Tibial artery (tissue), 4 donors: ENCODE measurements at regions not wholly inside any gene's neighbourhood (a gene's known extent, or its start where the extent isn't known, plus 50 kb on each side); places are given as distances from the start of the nearest gene placed in this dataset.

Experiments
- DNase-seq, 2 donors: peaks; one replicate each; pipeline ENCODE4 v3.0.0-alpha.2; 2019
- H3K27ac ChIP-seq, 2 donors: fragments of 200-600 bp; sonication (generic) in 1 of 2; 1 replicate in 1 of 2; 2 replicates in 1 of 2; pipeline ENCODE4 v1.5.1; 2018 to 2019; ENCODE audit warnings: mild to moderate bottlenecking in 1 of 2
- H3K27me3 ChIP-seq, 2 donors: fragments of 200-600 bp; sonication (generic) in 1 of 2; one replicate each; pipeline versions ENCODE4 v1.5.1 to v1.6.0; 2016 to 2019
- H3K36me3 ChIP-seq, 3 donors: fragments of 200-600 bp; sonication (generic) in 2 of 3; one replicate each; pipeline ENCODE4 v1.5.1; 2016 to 2019; ENCODE audit warnings: mild to moderate bottlenecking in 2 of 3
- H3K4me1 ChIP-seq, 4 donors: fragments of 200-600 bp; sonication (generic) in 2 of 4; 1 replicate in 3 of 4; 2 replicates in 1 of 4; pipeline ENCODE4 v1.5.1; 2016 to 2019
- H3K4me3 ChIP-seq, 2 donors: fragments of 200-600 bp; sonication (generic) in 1 of 2; 1 replicate in 1 of 2; 2 replicates in 1 of 2; pipeline ENCODE4 v1.5.1; 2018 to 2019; ENCODE audit warnings: mild to moderate bottlenecking in 2 of 2
- H3K9me3 ChIP-seq, 3 donors: fragments of 200-600 bp; sonication (generic) in 1 of 3; one replicate each; pipeline ENCODE4 v1.5.1; 2016 to 2019
- intact Hi-C: fragments of 100-400 bp; cut with DNase I; formaldehyde crosslinking; loops from one replicate; pipeline ENCODE4 v1.15.0; 2023; ENCODE audit warnings: low total_unique reads
- TF ChIP-seq, protein P1 (sequence below), 2 experiments: fragments of 200-600 bp in 1 of 2; fragments of 450-650 bp in 1 of 2; IDR thresholded peaks; one replicate each; pipeline ENCODE4 v1.5.1; 2017 to 2019; ENCODE audit warnings: antibody characterized with exemption in 2 of 2, mild to moderate bottlenecking in 1 of 2, moderate library complexity in 1 of 2

DNA sequence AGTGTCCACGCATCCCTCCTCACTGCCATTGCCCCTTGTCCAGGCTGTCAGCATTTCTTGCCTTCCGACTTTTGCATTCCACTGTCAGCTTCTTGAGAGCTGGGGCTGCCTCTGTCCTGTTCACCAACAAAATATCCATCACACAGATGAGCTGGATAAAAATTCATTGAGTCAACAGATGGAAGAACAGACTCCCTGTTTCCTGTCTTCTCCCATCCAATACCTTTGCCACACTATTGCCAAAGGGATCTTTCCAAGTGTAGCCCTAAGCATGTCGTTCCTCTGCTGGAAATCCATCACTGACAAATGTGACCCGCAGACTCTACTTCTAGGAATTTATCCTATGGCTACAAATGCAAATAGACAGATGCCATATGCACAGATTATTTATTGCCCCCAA lies 78.0 kb upstream of the PJA1 start:
- intact Hi-C loops: no loop called here
- H3K4me3 ChIP-seq: no peak overlapping the region
- H3K4me1 ChIP-seq: peaks cover 0 to 7% (median 4%) of the 10 kb centered on the region in 4 donors
- H3K27me3 ChIP-seq: no peaks in the 10 kb centered on the region
- H3K27ac ChIP-seq: no peak overlapping the region
- H3K36me3 ChIP-seq: no peaks in the 10 kb centered on the region
- H3K9me3 ChIP-seq: peaks cover 0 to 3% (median 0%) of the 10 kb centered on the region in 3 donors
- TF ChIP-seq, protein P1, sequence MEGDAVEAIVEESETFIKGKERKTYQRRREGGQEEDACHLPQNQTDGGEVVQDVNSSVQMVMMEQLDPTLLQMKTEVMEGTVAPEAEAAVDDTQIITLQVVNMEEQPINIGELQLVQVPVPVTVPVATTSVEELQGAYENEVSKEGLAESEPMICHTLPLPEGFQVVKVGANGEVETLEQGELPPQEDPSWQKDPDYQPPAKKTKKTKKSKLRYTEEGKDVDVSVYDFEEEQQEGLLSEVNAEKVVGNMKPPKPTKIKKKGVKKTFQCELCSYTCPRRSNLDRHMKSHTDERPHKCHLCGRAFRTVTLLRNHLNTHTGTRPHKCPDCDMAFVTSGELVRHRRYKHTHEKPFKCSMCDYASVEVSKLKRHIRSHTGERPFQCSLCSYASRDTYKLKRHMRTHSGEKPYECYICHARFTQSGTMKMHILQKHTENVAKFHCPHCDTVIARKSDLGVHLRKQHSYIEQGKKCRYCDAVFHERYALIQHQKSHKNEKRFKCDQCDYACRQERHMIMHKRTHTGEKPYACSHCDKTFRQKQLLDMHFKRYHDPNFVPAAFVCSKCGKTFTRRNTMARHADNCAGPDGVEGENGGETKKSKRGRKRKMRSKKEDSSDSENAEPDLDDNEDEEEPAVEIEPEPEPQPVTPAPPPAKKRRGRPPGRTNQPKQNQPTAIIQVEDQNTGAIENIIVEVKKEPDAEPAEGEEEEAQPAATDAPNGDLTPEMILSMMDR (IDR thresholded peaks at IDR 0.05): no peak
- DNase-seq: no peak

DNA sequence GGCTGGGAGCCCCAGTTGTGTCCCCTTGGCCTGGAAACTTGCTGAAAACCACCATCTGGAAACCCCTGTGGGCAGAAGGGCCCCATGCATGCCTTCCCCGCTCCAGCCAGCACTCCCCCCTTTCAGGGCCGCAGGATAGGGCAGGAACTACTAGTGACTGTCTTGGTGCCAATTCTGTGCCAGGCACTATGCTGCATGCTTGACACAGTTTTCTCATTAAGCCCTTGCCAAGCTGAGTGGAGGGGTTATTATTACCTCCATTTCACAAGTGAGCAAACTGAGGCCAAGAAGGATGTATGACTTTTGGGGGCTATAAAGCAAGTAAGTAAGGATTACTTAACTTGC lies 73.6 kb upstream of the PJA1 start:
- no peak overlapping the region for H3K4me3 ChIP-seq
- no peak overlapping the region for H3K27ac ChIP-seq
- H3K9me3 ChIP-seq: peaks cover 0 to 8% (median 0%) of the 10 kb centered on the region in 3 donors
- TF ChIP-seq, protein P1 (IDR thresholded peaks at IDR 0.05): no peak
- intact Hi-C loops: no loop called here
- H3K4me1 ChIP-seq: peaks cover 0 to 11% (median 7%) of the 10 kb centered on the region in 4 donors
- DNase-seq: no peak
- no peaks in the 10 kb centered on the region for H3K27me3 ChIP-seq
- H3K36me3 ChIP-seq: no peaks in the 10 kb centered on the region

DNA sequence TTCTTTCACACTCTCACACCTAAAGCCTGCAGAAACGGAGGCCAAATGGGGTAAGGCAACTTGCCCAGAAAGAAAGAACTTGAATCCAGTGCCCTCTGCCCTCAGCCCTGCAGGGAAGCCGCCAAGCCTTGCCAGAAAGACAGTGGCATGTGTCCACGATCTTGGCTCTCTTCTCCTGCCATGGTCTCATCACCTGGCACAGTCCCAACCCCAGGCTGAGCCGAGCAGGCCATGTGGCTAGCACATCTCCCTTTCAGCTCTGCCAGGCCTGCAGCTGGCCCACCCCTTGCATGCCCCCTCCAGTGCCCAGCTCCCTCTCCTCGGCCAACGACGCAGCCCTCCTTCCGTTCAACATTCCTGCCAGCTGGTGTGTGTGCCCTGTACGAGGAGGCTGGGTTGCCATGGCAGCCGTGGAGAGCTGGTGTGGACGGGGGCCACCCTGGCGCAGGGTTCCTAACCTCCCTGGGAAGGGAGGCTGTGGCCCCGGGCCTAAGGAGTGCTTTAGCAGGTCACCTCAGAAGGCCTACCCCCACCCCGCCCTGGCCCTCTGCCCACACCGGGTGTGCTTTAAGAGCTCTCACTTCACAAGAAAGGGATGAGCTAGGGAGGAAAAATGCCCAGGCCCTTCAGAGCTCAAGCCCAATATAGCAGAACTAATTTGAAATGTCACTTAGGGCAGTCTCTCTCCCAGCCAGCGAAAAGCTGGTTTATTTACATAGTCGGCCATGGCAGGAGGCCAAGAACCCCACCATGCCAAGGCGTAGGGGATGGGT lies 73.0 kb upstream of the PJA1 start:
- DNase-seq: no peak
- intact Hi-C loops: no loop called here
- Histone ChIP-seq H3K4me1 (peaks cover 0 to 11% (median 7%) of the 10 kb centered on the region in 4 donors), H3K4me3 (no peak overlapping the region), H3K9me3 (peaks cover 0 to 8% (median 0%) of the 10 kb centered on the region in 3 donors), H3K27me3 (no peaks in the 10 kb centered on the region), H3K27ac (no peak overlapping the region), H3K36me3 (no peaks in the 10 kb centered on the region)
- TF ChIP-seq, protein P1 (IDR thresholded peaks at IDR 0.05): no peak

DNA sequence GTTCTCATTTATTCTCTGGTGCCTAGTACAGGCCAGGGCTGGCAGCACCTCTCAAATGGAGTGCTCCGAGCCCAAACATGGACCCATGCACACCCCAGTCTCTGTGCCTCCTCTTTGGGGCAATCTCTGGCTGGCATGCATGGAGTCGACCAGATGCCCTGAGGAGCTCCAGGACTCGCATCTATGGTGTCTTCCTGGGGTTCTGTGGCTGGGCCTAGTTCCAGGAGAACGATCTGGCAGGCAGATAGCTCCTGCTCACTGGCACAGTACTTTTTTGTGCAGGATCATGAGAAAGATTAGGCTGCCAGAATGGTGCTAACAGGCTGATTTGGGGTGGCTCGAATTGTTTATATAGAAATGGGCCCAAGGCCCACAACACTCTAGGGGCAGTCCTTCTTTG lies 72.0 kb upstream of the PJA1 start:
- no peak for DNase-seq
- H3K36me3 ChIP-seq: no peaks in the 10 kb centered on the region
- TF ChIP-seq, protein P1 (IDR thresholded peaks at IDR 0.05): no peak
- intact Hi-C loops: no loop called here
- H3K27ac ChIP-seq: no peak overlapping the region
- peaks cover 0 to 8% (median 0%) of the 10 kb centered on the region in 3 donors for H3K9me3 ChIP-seq
- H3K27me3 ChIP-seq: no peaks in the 10 kb centered on the region
- no peak overlapping the region for H3K4me3 ChIP-seq
- peaks cover 0 to 11% (median 7%) of the 10 kb centered on the region in 4 donors for H3K4me1 ChIP-seq

DNA sequence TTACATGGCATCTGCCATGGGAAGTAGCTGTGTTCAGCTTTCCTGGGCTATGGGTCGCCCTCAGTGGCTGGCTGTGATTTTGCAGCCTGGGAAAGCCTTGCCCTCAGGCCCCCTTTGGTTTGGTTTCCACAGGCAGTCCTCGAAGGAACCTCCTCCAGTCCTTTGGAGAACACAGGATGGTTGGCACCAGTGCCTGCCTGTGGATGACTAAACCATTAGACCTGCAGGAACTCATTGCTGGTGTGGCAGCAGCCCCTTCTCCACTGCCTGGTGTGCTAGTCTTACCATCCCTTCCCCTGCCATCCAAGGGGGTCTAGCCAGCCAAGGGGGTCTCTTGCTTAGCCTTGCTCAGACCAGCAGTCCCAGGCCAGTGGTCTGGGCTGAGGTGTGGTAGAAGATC lies 71.4 kb upstream of the PJA1 start:
- DNase-seq: no peak
- no peaks in the 10 kb centered on the region for H3K27me3 ChIP-seq
- H3K4me3 ChIP-seq: no peak overlapping the region
- no peak overlapping the region for H3K27ac ChIP-seq
- peaks cover 0 to 11% (median 7%) of the 10 kb centered on the region in 4 donors for H3K4me1 ChIP-seq
- peaks cover 0 to 8% (median 0%) of the 10 kb centered on the region in 3 donors for H3K9me3 ChIP-seq
- no peaks in the 10 kb centered on the region for H3K36me3 ChIP-seq
- TF ChIP-seq, protein P1 (IDR thresholded peaks at IDR 0.05): no peak
- intact Hi-C loops: no loop called here
